Psoas muscle (tissue), 7 donors: ENCODE measurements at regions not wholly inside any gene's neighbourhood (a gene's known extent, or its start where the extent isn't known, plus 50 kb on each side); places are given as distances from the start of the nearest gene placed in this dataset.

ENCODE experiments used
- ATAC-seq, 4 donors: fragments of 200-7000 bp; cut with Tn5 transposase; one replicate each; pipeline ENCODE4 v1.9.1; 2020; ENCODE audit warnings: moderate library complexity in 3 of 4, mild to moderate bottlenecking in 2 of 4
- DNase-seq, 2 donors: peaks; one replicate each; pipeline ENCODE4 v3.0.0-alpha.2; 2020
- H3K27ac ChIP-seq: fragments of 200-600 bp; one replicate; pipeline ENCODE4 v1.8.0; 2022
- H3K27me3 ChIP-seq, 3 donors: fragments of 200-600 bp in 1 of 3; one replicate each; pipeline versions ENCODE4 v1.6.1 to v1.8.0; 2013 to 2022; ENCODE audit warnings: low read length in 2 of 3, mild to moderate bottlenecking in 2 of 3, moderate library complexity in 1 of 3; ENCODE audit not compliant: insufficient read depth in 3 of 3
- H3K36me3 ChIP-seq, 2 donors: fragments of 200-600 bp in 1 of 2; one replicate each; pipeline versions ENCODE4 v1.6.1 to v1.8.0; 2013 to 2022; ENCODE audit warnings: low read depth in 1 of 2, mild to moderate bottlenecking in 1 of 2, moderate library complexity in 1 of 2; ENCODE audit not compliant: insufficient read depth in 1 of 2
- H3K4me1 ChIP-seq: fragments of 200-600 bp; one replicate; pipeline ENCODE4 v1.8.0; 2022
- H3K4me3 ChIP-seq: fragments of 200-600 bp; one replicate; pipeline ENCODE4 v1.8.0; 2022; ENCODE audit warnings: mild to moderate bottlenecking
- H3K9me3 ChIP-seq: fragments of 200-600 bp; one replicate; pipeline ENCODE4 v1.8.0; 2022
- CTCF ChIP-seq: fragments of 200-600 bp; IDR thresholded peaks from one replicate; pipeline ENCODE4 v1.8.0; 2022; ENCODE audit warnings: antibody characterized with exemption
- WGBS, 3 donors: extraction: QIAGEN DNeasy Blood & Tissue Kit; methylation state at CpG; one replicate each; pipeline versions ENCODE4 v1.1.6 to v1.1.7; 2013; 5-methylcytosine and 5-hydroxymethylcytosine counted together
- intact Hi-C, 2 donors: fragments of 100-400 bp; cut with DNase I; formaldehyde crosslinking; loops; one replicate each; pipeline versions ENCODE4 v1.11.0 to v1.14.2; 2022
- donor health status: healthy with polysubstance abuse.
- donor health status: DM: no; HTN: no; CAD: no; lungs with moderate emphysema.
- donor health status: Bipolar disorder and iron deficiency.
- donor health status: healthy.
- donor health status: DM: yes; HTN: yes; CAD: no.
- donor health status: DM: no; HTN: no; CAD: no.
- donor health status: DM: yes; HTN: yes; CAD: no.

GRCh38 chr1:80075351-80075750 lies 1068.8 kb upstream of the ADGRL4 start:
- H3K4me3 ChIP-seq, result no peak overlapping the region
- ATAC-seq (no peak), DNase-seq (no peak)
- no peak for TF ChIP-seq CTCF
- intact Hi-C loops, result no loop called here
- 62 to 64% (median 63%) methylated on average over 4 of the region's 4 CpGs for WGBS, 3 donors
- no peak overlapping the region for H3K27ac ChIP-seq
- no peaks in the 10 kb centered on the region for H3K4me1 ChIP-seq
- no peaks in the 10 kb centered on the region for H3K36me3 ChIP-seq
- H3K27me3 ChIP-seq, result no peaks in the 10 kb centered on the region
- H3K9me3 ChIP-seq, result no peaks in the 10 kb centered on the region

GRCh38 chr1:80072563-80072962 lies 1066.0 kb upstream of the ADGRL4 start:
- Histone ChIP-seq H3K36me3 (no peaks in the 10 kb centered on the region), H3K9me3 (no peaks in the 10 kb centered on the region), H3K27me3 (no peaks in the 10 kb centered on the region), H3K4me3 (no peak overlapping the region), H3K4me1 (no peaks in the 10 kb centered on the region), H3K27ac (no peak overlapping the region)
- ATAC-seq (no peak), DNase-seq (no peak)
- intact Hi-C loops, result no loop called here
- WGBS, 3 donors, result 91 to 97% (median 96%) methylated on average over 2 of the region's 2 CpGs
- TF ChIP-seq CTCF, result no peak

GRCh38 chr1:80066060-80066459 lies 1059.5 kb upstream of the ADGRL4 start:
- intact Hi-C loops, result no loop called here
- no peak for TF ChIP-seq CTCF
- H3K9me3 ChIP-seq, result no peaks in the 10 kb centered on the region
- no peak for DNase-seq
- no peaks in the 10 kb centered on the region for H3K27me3 ChIP-seq
- WGBS, 3 donors, result 23 to 43% (median 25%) methylated on average over 2 of the region's 2 CpGs
- H3K4me1 ChIP-seq, result no peaks in the 10 kb centered on the region
- no peak overlapping the region for H3K4me3 ChIP-seq
- no peak overlapping the region for H3K27ac ChIP-seq
- H3K36me3 ChIP-seq, result no peaks in the 10 kb centered on the region
- ATAC-seq, result no peak

DNA sequence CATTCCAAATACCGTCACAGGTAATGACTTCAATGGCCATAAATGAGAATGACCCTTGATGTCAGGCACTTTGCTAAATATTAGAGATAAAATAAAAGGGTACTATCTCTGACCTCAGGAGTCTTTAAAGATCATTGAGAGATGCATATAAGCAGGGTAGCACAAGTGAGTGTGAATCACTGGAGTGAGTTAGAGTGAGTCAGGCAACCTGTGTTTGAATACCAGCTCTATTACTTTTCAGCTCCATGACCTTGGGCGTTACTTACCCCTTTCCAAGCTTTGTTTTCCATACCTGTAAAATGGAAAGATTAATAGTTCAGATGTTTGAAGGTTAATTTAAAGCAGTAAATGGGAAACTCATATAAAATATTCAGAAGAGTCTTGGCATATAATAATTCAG lies 1058.0 kb upstream of the ADGRL4 start:
- Histone ChIP-seq H3K27me3 (no peaks in the 10 kb centered on the region), H3K27ac (no peak overlapping the region), H3K4me3 (no peak overlapping the region), H3K36me3 (no peaks in the 10 kb centered on the region), H3K4me1 (no peaks in the 10 kb centered on the region), H3K9me3 (no peaks in the 10 kb centered on the region)
- TF ChIP-seq CTCF, result no peak
- ATAC-seq, result no peak
- DNase-seq, result no peak
- WGBS, 3 donors, result 65 to 93% (median 89%) methylated on average over 2 of the region's 2 CpGs
- intact Hi-C loops, result no loop called here

DNA sequence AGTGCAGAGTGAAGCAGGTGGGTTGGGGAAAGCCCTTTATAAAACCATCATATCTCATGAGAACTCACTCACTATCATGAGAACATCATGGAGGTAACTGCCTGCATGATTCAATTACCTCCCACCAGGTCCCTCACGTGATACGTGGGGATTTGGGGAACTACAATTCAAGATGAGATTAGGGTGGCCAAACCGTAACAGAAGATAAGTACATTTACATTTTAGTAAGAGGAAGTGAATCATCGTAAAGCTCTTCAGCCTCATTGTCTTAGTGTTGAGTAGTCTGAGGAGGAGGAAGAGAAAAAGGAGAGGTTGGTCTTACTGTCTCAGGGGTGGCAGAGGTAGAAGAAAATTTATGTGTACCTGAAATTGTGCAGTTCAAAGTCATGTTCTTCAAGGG lies 1053.4 kb upstream of the ADGRL4 start:
- Histone ChIP-seq H3K4me3 (no peak overlapping the region), H3K9me3 (no peaks in the 10 kb centered on the region), H3K27me3 (no peaks in the 10 kb centered on the region), H3K4me1 (no peaks in the 10 kb centered on the region), H3K36me3 (no peaks in the 10 kb centered on the region), H3K27ac (no peak overlapping the region)
- 87 to 90% (median 88%) methylated on average over 4 of the region's 4 CpGs for WGBS, 3 donors
- ATAC-seq (no peak), DNase-seq (no peak)
- intact Hi-C loops, result no loop called here
- no peak for TF ChIP-seq CTCF
